Hematopoietic multipotent progenitor cell treated with erythropoietin and hydrocortisone succinate and interleukin-3 and kit ligand, for 8 days (in vitro differentiated cells): ENCODE measurements at regions not wholly inside any gene's neighbourhood (a gene's known extent, or its start where the extent isn't known, plus 50 kb on each side); places are given as distances from the start of the nearest gene placed in this dataset.
A peak's percentile ranks its signal among the peaks of the same experiment; 100 is the strongest.

Experiments used
- DNase-seq: peaks from one replicate; pipeline ENCODE4 v3.0.0-alpha.2; 2015

DNA sequence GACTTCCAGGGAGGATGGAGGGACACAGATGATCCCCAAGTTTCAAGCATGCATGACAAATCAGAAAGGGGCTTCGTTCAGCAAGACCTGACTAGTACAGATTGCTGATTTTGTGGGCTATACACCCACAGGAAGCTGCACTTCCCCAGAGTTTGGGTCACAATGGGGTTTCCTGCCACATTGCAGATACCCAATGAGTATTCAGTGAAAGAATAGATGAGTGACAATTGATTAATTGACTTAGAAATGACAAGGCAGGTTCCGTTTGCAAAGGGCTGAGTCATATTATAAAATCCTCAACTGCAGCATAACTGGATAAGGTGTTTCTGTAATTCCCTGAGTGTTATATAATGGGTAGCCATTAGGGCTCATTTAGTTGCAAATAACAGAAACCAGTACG, 146.6 kb upstream of the TBL1X start:
- DNase-seq = no peak

GRCh38 chrX:9318766-9319165, 146.1 kb upstream of the TBL1X start:
- no peak for DNase-seq

DNA sequence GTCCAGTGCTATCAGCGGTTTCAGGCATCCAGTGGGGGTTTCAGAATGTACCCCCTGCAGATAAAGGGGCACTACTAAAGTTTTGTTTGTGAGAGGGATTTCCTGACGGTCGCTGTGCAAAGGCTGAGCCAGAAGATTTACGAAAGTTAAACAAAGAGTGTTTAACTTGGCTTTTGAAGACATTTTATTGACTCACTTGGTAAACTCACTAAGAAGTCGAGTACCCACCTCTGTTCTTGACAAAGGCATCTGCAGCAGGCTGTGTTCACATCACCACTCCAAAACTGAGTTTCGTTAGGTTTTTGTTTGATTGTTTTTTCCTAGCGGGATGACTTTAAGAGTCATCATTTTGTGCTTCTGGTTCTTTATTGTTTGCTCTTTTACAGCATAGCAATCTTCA, 143.9 kb upstream of the TBL1X start:
- DNase-seq = no peak

DNA sequence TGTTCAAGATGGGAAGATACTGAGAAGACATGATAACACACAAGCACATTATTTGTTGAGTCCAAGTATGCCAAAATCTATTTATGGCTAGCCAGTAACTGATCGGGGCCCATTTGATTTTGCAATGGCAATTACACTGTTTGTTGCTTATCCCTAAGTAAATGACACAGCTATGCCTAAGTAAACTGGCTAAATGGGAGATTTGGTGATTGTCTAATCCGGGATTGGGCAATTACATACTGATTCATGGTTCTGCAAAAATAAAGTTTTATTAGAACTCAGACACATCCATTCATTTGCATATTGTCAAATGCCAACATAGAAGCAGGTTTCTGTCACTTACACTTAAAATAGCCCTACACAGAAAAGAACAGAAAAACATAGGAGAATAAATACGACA, 140.2 kb upstream of the TBL1X start:
- DNase-seq = no peak

DNA sequence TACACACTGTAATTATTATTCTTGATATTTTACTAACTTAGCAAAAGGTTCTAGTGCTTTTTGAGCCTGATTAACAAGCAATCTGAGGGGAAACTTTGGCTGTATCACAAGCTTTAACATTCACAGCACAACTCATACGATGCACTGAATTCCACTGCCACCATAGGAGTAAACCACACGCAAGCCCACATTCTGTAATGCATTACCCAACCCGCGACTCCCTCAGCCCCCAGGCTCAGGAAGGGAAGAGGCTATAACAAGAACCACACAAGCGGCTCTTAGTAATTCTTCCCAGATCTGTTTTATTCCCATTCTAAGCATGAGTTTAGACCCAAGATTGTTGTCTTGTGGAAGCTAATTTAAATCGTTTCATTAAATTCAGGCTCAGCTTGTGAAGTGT, 138.5 kb upstream of the TBL1X start:
- DNase-seq = no peak

- no peak for DNase-seq
Measured at GRCh38 chrX:9327086-9327746, 137.6 kb upstream of the TBL1X start.

GRCh38 chrX:9327747-9328145, 137.1 kb upstream of the TBL1X start:
- DNase-seq = no peak

- DNase-seq = no peak
Measured at GRCh38 chrX:9329056-9329455, 135.8 kb upstream of the TBL1X start.

DNA sequence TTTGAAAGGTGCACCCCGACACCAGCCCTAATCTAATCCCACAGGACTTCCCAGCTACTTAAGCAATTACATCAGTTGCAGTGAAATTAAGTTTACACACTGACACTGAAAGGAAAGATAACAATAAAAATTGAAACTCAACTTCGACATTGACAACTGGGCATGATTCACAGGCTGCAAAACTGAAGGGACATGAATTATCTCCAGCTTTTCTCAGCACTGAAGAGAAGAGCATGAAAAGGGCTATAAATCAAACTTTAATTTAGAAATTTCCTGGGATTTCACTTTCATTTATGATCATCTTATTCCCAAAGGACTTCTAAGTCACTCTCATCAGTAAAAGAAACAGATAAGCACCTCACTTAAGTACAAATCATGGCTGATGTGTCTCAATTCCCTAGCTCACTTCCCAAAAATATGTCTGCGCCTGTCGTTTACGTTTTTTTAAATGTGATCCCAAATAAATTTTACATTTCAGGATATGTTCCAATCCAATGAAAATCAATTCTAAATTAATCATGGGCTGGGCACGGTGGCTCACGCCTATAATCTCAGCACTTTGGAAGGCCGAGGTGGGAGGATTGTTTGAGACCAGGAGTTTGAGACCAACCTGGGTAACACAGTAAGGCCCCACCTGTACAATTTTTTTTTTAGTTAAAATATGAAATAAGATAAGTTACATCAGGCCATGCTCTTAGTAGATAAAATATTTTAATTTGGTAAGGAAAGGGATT, 134.4 kb upstream of the TBL1X start:
- no peak for DNase-seq

DNA sequence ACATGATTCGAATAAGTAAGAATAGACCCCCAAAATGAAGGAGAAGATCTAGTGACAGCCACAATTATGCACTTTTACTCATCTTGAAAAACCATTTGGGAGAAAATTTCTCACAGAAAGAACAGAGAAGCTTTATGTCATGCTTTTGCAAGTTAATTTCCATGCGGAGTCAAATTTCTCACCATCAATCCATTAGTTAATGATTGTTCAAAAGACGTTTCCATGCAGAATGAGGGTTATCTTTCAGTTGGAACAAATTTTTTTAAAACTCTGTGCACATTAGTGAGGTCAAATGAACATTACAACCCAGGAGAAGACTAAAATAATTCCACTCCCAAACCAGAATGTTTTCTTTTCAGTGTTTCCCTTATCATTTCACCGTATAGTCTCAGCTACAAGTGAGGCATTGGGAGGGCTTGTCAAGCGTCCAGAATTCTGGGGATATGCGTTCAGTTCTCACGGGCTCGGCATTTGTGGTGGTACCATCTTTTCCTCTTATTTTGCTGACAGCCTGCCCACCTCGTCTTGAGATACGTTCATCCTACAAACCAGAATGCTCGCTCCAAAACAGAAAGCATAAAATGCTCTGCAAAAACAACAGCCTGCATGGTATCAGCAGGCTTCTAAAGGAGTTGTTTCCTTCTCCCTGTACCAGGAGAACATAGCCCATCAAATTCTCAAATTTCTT, 130.8 kb upstream of the TBL1X start:
- DNase-seq = no peak

DNA sequence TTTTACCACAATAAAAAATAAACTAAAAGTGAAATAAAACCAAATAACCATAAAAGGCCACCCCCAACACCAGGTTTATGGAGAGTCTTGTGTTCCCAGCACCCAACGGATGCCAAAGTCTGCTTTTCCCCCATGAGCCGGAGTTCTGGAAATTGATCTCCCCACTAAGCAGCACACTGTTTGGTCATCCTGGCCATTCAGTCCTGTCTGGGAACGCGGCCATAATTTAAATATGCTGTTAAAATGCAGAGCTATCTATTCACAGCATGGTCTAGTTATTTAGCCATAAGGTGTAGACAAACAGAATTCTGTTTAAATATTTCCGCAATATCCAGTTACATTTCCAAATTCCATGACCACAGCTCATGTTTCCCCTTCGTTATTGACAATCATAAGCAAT, 129.6 kb upstream of the TBL1X start:
- no peak for DNase-seq

GRCh38 chrX:9336456-9336855, 128.4 kb upstream of the TBL1X start:
- DNase-seq = no peak

- no peak for DNase-seq
Measured at GRCh38 chrX:9337046-9337445, 127.8 kb upstream of the TBL1X start.

DNA sequence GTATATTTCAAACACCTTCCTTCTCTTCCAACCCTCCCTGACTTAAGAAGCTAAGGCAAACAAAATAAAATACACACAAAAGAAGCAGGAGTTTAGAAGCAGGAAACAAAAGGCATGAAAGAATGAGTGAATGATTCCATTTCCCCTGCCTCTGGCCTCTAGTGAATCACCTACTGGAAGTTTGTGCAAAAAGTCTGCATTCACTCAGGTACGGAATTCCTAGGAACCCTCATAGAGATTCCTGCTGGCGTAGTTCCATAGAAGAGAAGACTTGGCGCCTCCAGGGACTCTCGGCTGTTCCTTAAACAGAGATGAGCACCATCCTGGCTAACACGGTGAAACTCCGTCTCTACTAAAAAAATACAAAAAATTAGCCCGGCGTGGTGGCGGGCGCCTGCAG, 125.9 kb upstream of the TBL1X start:
- no peak for DNase-seq

GRCh38 chrX:9339603-9340491, 125.0 kb upstream of the TBL1X start:
- DNase-seq = peak; percentile 60

GRCh38 chrX:9340598-9341290, 124.1 kb upstream of the TBL1X start:
- DNase-seq = peak; percentile 7

GRCh38 chrX:9341291-9342201, 123.3 kb upstream of the TBL1X start:
- peak; percentile 24 for DNase-seq

DNA sequence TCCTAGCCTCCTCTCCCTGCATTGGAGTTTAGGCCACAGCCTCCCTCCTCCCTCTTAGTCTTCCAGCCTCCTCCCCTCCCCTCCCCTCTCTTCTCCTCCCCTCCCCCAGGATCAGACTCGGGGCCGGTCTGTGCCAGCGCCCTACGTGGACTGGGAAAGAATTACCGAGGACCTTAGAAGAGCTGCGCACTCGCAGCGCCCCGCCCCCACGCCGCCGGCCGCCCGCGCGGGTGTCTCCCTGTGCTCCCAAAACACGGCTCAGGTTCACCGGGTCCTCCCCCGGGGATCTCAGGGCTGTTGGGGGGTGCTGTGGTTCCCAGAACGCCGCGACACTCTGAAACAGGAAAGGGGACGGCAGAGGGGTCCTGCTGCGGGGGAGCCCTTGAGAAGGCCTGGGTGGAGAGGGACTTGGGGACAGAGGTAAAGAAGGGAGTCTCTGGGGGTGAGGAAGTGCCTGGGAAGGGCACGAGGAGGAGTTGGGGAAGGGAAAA, 122.3 kb upstream of the TBL1X start:
- DNase-seq = peak; percentile 82

DNA sequence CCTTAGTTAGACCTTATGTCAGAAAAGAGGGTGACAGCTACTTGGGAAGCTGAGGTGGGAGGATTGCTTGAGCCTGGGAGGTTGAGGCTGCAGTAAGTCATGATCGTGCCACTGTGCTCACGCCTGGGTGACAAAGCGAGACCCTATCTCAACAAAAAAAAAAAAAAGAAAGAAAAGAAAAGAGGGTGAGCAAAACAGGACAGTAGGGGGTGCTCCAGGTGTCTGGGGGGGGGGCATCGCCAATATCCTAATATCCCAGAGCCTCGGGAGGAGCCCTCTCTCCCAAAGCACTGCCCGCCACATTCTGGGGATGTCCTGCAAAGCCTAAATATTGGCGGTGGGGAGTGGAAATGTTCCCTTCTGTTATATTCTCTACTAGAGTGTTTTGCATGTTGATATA, 120.9 kb upstream of the TBL1X start:
- no peak for DNase-seq

DNA sequence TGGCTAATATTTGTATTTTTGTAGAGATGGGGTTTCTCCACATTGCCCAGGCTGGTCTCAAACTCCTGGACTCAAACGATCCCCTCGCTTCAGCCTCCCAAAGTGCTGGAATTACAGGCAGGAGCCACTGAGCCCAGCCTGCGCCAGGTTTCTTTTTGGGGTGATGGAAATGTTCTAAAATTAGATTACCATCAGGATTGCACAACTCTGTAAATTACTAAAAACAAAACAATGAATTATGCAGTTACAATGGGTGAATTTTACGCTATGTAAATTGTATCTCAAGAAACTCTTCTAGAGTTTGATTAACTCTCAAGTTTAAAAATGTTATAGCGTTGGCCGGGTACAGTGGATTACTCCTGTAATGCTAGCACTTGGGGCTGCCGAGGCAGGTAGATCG, 118.9 kb upstream of the TBL1X start:
- no peak for DNase-seq
